Upper lobe of left lung (tissue), 4 donors: ENCODE measurements at regions not wholly inside any gene's neighbourhood (a gene's known extent, or its start where the extent isn't known, plus 50 kb on each side); places are given as distances from the start of the nearest gene placed in this dataset.

ENCODE experiments used
- EP300 ChIP-seq, 4 donors: sonication (generic); formaldehyde crosslinking; IDR thresholded peaks; one replicate each; pipeline ENCODE4 v1.5.1; 2017; ENCODE audit warnings: antibody characterized with exemption in 4 of 4, control low read depth in 2 of 4
- POLR2AphosphoS5 ChIP-seq, 2 donors: sonication (generic); formaldehyde crosslinking; IDR thresholded peaks; one replicate each; pipeline ENCODE4 v1.5.1; 2017; ENCODE audit warnings: antibody characterized with exemption in 2 of 2
- TF ChIP-seq, protein P1 (sequence below), 6 experiments: fragments of 450-650 bp in 4 of 6; fragments of 200-600 bp in 2 of 6; sonication (generic) in 2 of 6; IDR thresholded peaks; one replicate each; pipeline ENCODE4 v1.5.1; 2016 to 2019; ENCODE audit warnings: antibody characterized with exemption in 6 of 6

- TF ChIP-seq EP300 (IDR thresholded peaks at IDR 0.05) (no peak), POLR2AphosphoS5 (IDR thresholded peaks at IDR 0.05) (no peak)
- TF ChIP-seq, protein P1, sequence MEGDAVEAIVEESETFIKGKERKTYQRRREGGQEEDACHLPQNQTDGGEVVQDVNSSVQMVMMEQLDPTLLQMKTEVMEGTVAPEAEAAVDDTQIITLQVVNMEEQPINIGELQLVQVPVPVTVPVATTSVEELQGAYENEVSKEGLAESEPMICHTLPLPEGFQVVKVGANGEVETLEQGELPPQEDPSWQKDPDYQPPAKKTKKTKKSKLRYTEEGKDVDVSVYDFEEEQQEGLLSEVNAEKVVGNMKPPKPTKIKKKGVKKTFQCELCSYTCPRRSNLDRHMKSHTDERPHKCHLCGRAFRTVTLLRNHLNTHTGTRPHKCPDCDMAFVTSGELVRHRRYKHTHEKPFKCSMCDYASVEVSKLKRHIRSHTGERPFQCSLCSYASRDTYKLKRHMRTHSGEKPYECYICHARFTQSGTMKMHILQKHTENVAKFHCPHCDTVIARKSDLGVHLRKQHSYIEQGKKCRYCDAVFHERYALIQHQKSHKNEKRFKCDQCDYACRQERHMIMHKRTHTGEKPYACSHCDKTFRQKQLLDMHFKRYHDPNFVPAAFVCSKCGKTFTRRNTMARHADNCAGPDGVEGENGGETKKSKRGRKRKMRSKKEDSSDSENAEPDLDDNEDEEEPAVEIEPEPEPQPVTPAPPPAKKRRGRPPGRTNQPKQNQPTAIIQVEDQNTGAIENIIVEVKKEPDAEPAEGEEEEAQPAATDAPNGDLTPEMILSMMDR (IDR thresholded peaks at IDR 0.05): no peak
Measured at GRCh38 chr3:139771331-139771730, 93.6 kb upstream of the NMNAT3 start.
